Vagina (tissue), 2 donors: ENCODE measurements at regions not wholly inside any gene's neighbourhood (a gene's known extent, or its start where the extent isn't known, plus 50 kb on each side); places are given as distances from the start of the nearest gene placed in this dataset.

Experiments used
- DNase-seq, 2 donors: peaks; one replicate each; pipeline ENCODE4 v3.0.0-alpha.2; 2017; ENCODE audit errors: extremely low spot score in 2 of 2
- H3K27ac ChIP-seq: fragments of 200-600 bp; sonication (generic); one replicate; pipeline ENCODE4 v1.5.1; 2019
- H3K27me3 ChIP-seq: fragments of 200-600 bp; sonication (generic); one replicate; pipeline ENCODE4 v1.5.1; 2019
- H3K36me3 ChIP-seq, 2 donors: fragments of 200-600 bp; sonication (generic); one replicate each; pipeline ENCODE4 v1.5.1; 2017 to 2019
- H3K4me1 ChIP-seq: fragments of 200-600 bp; sonication (generic); one replicate; pipeline ENCODE4 v1.5.1; 2019
- H3K4me3 ChIP-seq, 2 donors: fragments of 200-600 bp; sonication (generic); 1 replicate in 1 of 2; 2 replicates in 1 of 2; pipeline ENCODE4 v1.5.1; 2016 to 2019
- H3K9me3 ChIP-seq: fragments of 200-600 bp; sonication (generic); one replicate; pipeline ENCODE4 v1.5.1; 2019
- CTCF ChIP-seq, 3 experiments: fragments of 450-650 bp in 2 of 3; fragments of 200-600 bp in 1 of 3; sonication (generic) in 1 of 3; IDR thresholded peaks; one replicate each; pipeline ENCODE4 v1.5.1; 2017 to 2019; ENCODE audit warnings: antibody characterized with exemption in 3 of 3, mild to moderate bottlenecking in 2 of 3, moderate library complexity in 2 of 3
- POLR2A ChIP-seq, 2 donors: fragments of 450-650 bp; IDR thresholded peaks; one replicate each; pipeline ENCODE4 v1.6.1; 2017; ENCODE audit warnings: antibody characterized with exemption in 2 of 2, mild to moderate bottlenecking in 2 of 2, moderate library complexity in 2 of 2
- POLR2AphosphoS5 ChIP-seq, 2 donors: sonication (generic); formaldehyde crosslinking; IDR thresholded peaks; one replicate each; pipeline ENCODE4 v1.9.0; 2017; ENCODE audit warnings: antibody characterized with exemption in 2 of 2, mild to moderate bottlenecking in 2 of 2, low read depth in 1 of 2; ENCODE audit not compliant: insufficient read depth in 1 of 2
- intact Hi-C: fragments of 100-400 bp; cut with DNase I; formaldehyde crosslinking; loops from one replicate; pipeline ENCODE4 v1.15.1; 2023

- DNase-seq, result no peak
- H3K9me3 ChIP-seq, result no peaks in the 10 kb centered on the region
- no peak for TF ChIP-seq CTCF (IDR thresholded peaks at IDR 0.05)
- TF ChIP-seq POLR2AphosphoS5 (IDR thresholded peaks at IDR 0.05; ENCODE audit: insufficient read depth in 1 of 2, low read depth in 1 of 2), result no peak
- no peak for TF ChIP-seq POLR2A (IDR thresholded peaks at IDR 0.05)
- H3K27me3 ChIP-seq, result no peaks in the 10 kb centered on the region
- no peaks in the 10 kb centered on the region for H3K36me3 ChIP-seq
- intact Hi-C loops, result no loop called here
- H3K4me3 ChIP-seq, result no peak overlapping the region
- H3K4me1 ChIP-seq, result no peaks in the 10 kb centered on the region
- H3K27ac ChIP-seq, result no peak overlapping the region
These were observed 110.2 kb upstream of the FOXQ1 start for GRCh38 chr6:1201547-1202200.

- DNase-seq, result no peak
- intact Hi-C loops, result no loop called here
- Histone ChIP-seq H3K9me3 (no peaks in the 10 kb centered on the region), H3K27ac (no peak overlapping the region), H3K36me3 (no peaks in the 10 kb centered on the region), H3K4me1 (no peaks in the 10 kb centered on the region), H3K27me3 (no peaks in the 10 kb centered on the region), H3K4me3 (no peak overlapping the region)
- no peak for TF ChIP-seq CTCF (IDR thresholded peaks at IDR 0.05)
- TF ChIP-seq POLR2A (IDR thresholded peaks at IDR 0.05), result no peak
- no peak for TF ChIP-seq POLR2AphosphoS5 (IDR thresholded peaks at IDR 0.05; ENCODE audit: insufficient read depth in 1 of 2, low read depth in 1 of 2)
These were observed 111.3 kb upstream of the FOXQ1 start for GRCh38 chr6:1200409-1201101.

GRCh38 chr6:1200081-1200408, 111.9 kb upstream of the FOXQ1 start:
- H3K9me3 ChIP-seq, result no peaks in the 10 kb centered on the region
- DNase-seq, result no peak
- no peaks in the 10 kb centered on the region for H3K27me3 ChIP-seq
- H3K27ac ChIP-seq, result no peak overlapping the region
- TF ChIP-seq POLR2A (IDR thresholded peaks at IDR 0.05) (no peak), POLR2AphosphoS5 (IDR thresholded peaks at IDR 0.05; ENCODE audit: insufficient read depth in 1 of 2, low read depth in 1 of 2) (no peak), CTCF (IDR thresholded peaks at IDR 0.05) (no peak)
- H3K36me3 ChIP-seq, result no peaks in the 10 kb centered on the region
- H3K4me1 ChIP-seq, result no peaks in the 10 kb centered on the region
- H3K4me3 ChIP-seq, result no peak overlapping the region
- intact Hi-C loops, result no loop called here

GRCh38 chr6:1197309-1197708, 114.6 kb upstream of the FOXQ1 start:
- no peaks in the 10 kb centered on the region for H3K36me3 ChIP-seq
- no peaks in the 10 kb centered on the region for H3K4me1 ChIP-seq
- H3K9me3 ChIP-seq, result no peaks in the 10 kb centered on the region
- no peak overlapping the region for H3K27ac ChIP-seq
- intact Hi-C loops, result no loop called here
- TF ChIP-seq POLR2AphosphoS5 (IDR thresholded peaks at IDR 0.05; ENCODE audit: insufficient read depth in 1 of 2, low read depth in 1 of 2), result no peak
- no peak for TF ChIP-seq POLR2A (IDR thresholded peaks at IDR 0.05)
- TF ChIP-seq CTCF (IDR thresholded peaks at IDR 0.05), result no peak
- H3K27me3 ChIP-seq, result no peaks in the 10 kb centered on the region
- DNase-seq, result no peak
- H3K4me3 ChIP-seq, result no peak overlapping the region

GRCh38 chr6:1191141-1191630, 120.7 kb upstream of the FOXQ1 start:
- DNase-seq, result no peak
- Histone ChIP-seq H3K27me3 (no peaks in the 10 kb centered on the region), H3K4me1 (no peaks in the 10 kb centered on the region), H3K4me3 (no peak overlapping the region), H3K9me3 (no peaks in the 10 kb centered on the region), H3K27ac (no peak overlapping the region), H3K36me3 (no peaks in the 10 kb centered on the region)
- no peak for TF ChIP-seq CTCF (IDR thresholded peaks at IDR 0.05)
- TF ChIP-seq POLR2AphosphoS5 (IDR thresholded peaks at IDR 0.05; ENCODE audit: insufficient read depth in 1 of 2, low read depth in 1 of 2), result no peak
- TF ChIP-seq POLR2A (IDR thresholded peaks at IDR 0.05), result no peak
- intact Hi-C loops, result no loop called here
